ENCODE measurements at regions not wholly inside any gene's neighbourhood (a gene's known extent, or its start where the extent isn't known, plus 50 kb on each side); places are given as distances from the start of the nearest gene placed in this dataset.

DNA sequence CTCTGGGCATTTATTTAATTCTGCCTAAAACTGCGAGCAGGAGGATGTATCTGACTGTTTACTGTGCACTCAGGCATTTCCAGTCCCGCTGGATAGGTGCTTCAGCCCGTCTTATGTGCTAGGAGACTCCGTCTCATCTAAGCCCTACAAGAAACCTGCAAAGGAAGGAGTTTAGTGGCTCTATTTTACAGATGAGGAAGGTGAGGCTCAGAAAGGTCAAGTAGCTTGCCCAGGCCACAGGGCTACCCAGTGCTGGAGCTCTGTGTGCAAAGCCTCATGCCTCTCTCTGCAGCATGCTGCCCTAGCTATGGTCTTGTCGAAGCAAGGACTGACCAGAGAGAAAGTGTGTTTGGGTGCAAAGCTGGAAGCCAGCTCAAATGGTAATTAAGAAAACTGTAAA, 73.6 kb upstream of the AFF3 start:
- no peak overlapping the region for H3K4me3 ChIP-seq (replicated peaks; ENCODE audit: insufficient read depth, low read length)
- H3K27me3 ChIP-seq (ENCODE audit: insufficient read depth, poor library complexity, severe bottlenecking), result no peaks in the 10 kb centered on the region
- no peak for DNase-seq (ENCODE audit: low read depth in 1 of 2, low spot score in 1 of 2)
- TF ChIP-seq SPI1 (IDR thresholded peaks at IDR 0.05; ENCODE audit: borderline replicate concordance, low read depth) (no peak), GABPA (IDR thresholded peaks at IDR 0.05; ENCODE audit: low read depth) (no peak), POLR2AphosphoS5 (IDR thresholded peaks at IDR 0.05; ENCODE audit: low read depth) (no peak)
- TF ChIP-seq, protein P1, sequence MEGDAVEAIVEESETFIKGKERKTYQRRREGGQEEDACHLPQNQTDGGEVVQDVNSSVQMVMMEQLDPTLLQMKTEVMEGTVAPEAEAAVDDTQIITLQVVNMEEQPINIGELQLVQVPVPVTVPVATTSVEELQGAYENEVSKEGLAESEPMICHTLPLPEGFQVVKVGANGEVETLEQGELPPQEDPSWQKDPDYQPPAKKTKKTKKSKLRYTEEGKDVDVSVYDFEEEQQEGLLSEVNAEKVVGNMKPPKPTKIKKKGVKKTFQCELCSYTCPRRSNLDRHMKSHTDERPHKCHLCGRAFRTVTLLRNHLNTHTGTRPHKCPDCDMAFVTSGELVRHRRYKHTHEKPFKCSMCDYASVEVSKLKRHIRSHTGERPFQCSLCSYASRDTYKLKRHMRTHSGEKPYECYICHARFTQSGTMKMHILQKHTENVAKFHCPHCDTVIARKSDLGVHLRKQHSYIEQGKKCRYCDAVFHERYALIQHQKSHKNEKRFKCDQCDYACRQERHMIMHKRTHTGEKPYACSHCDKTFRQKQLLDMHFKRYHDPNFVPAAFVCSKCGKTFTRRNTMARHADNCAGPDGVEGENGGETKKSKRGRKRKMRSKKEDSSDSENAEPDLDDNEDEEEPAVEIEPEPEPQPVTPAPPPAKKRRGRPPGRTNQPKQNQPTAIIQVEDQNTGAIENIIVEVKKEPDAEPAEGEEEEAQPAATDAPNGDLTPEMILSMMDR (IDR thresholded peaks at IDR 0.05; ENCODE audit: insufficient read depth, low read length), result no peak
- TF ChIP-seq, protein P2, sequence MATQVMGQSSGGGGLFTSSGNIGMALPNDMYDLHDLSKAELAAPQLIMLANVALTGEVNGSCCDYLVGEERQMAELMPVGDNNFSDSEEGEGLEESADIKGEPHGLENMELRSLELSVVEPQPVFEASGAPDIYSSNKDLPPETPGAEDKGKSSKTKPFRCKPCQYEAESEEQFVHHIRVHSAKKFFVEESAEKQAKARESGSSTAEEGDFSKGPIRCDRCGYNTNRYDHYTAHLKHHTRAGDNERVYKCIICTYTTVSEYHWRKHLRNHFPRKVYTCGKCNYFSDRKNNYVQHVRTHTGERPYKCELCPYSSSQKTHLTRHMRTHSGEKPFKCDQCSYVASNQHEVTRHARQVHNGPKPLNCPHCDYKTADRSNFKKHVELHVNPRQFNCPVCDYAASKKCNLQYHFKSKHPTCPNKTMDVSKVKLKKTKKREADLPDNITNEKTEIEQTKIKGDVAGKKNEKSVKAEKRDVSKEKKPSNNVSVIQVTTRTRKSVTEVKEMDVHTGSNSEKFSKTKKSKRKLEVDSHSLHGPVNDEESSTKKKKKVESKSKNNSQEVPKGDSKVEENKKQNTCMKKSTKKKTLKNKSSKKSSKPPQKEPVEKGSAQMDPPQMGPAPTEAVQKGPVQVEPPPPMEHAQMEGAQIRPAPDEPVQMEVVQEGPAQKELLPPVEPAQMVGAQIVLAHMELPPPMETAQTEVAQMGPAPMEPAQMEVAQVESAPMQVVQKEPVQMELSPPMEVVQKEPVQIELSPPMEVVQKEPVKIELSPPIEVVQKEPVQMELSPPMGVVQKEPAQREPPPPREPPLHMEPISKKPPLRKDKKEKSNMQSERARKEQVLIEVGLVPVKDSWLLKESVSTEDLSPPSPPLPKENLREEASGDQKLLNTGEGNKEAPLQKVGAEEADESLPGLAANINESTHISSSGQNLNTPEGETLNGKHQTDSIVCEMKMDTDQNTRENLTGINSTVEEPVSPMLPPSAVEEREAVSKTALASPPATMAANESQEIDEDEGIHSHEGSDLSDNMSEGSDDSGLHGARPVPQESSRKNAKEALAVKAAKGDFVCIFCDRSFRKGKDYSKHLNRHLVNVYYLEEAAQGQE (IDR thresholded peaks at IDR 0.05; ENCODE audit: insufficient replicate concordance, low read depth), result no peak
- no peak overlapping the region for H3K27ac ChIP-seq (replicated peaks)

DNA sequence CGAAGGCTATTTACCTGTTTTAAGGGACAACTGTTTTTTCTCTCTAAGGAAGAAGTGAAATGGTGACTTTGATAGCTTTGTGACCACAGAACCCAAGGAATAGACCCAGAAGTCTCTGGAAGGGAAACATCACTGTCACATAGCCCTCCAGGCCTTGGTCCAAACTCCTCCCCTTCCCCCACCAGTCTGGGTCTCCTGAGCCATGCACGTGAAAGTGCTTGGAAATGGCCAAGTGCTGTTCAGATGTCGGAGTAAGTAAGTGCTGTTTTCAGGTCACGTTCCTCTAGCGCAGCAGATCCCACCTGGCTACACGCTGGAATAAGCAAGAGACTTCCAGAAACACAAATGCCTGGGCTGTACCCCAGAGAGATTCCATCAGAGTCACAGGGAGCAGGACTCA, 73.0 kb upstream of the AFF3 start:
- no peaks in the 10 kb centered on the region for H3K27me3 ChIP-seq (ENCODE audit: insufficient read depth, poor library complexity, severe bottlenecking)
- DNase-seq (ENCODE audit: low read depth in 1 of 2, low spot score in 1 of 2), result no peak
- H3K4me3 ChIP-seq (replicated peaks; ENCODE audit: insufficient read depth, low read length), result no peak overlapping the region
- H3K27ac ChIP-seq (replicated peaks), result no peak overlapping the region
- no peak for TF ChIP-seq SPI1 (IDR thresholded peaks at IDR 0.05; ENCODE audit: borderline replicate concordance, low read depth)
- TF ChIP-seq, protein P1 (IDR thresholded peaks at IDR 0.05; ENCODE audit: insufficient read depth, low read length), result no peak
- no peak for TF ChIP-seq GABPA (IDR thresholded peaks at IDR 0.05; ENCODE audit: low read depth)
- no peak for TF ChIP-seq POLR2AphosphoS5 (IDR thresholded peaks at IDR 0.05; ENCODE audit: low read depth)
- TF ChIP-seq, protein P2 (IDR thresholded peaks at IDR 0.05; ENCODE audit: insufficient replicate concordance, low read depth), result no peak

DNA sequence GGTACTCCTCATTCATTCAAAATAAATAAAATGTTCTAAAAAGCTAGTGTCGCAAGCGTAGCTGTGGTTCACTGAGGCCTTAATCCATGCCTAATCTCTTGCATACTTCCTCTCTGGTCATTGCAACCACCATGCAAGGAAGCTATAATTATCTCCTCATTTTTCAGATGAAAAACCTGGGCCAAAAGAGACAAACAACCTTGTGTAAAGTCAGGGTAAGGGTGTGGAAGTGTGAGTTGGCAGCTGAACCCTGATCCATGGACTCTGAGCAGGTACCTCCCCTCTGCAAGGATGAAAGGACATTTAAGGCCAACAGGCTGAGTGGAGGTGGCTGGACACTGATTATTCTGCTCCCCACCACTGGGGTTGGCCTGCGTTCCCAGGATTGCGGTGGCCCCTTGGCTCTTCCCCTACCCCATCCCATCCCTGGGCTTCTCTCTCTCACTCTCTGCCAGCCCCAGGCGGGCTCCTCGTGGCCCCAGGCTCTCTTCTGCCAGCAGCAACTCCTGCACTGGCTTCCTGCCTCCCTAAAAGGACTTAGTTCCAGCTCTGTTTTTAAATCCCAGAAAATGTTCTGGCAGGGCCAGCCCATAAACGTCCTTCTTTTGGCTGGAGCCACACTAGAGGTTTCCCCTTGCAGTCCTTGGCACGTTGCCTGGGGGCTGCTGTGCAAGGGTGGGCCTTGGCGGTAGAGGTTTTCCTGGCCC, 72.0 kb upstream of the AFF3 start:
- peak; percentile 81 for TF ChIP-seq SPI1 (IDR thresholded peaks at IDR 0.05; ENCODE audit: borderline replicate concordance, low read depth)
- TF ChIP-seq, protein P2 (IDR thresholded peaks at IDR 0.05; ENCODE audit: insufficient replicate concordance, low read depth), result no peak
- peak; percentile 19; the same call in 1 of the 2 replicates for TF ChIP-seq POLR2AphosphoS5 (IDR thresholded peaks at IDR 0.05; ENCODE audit: low read depth)
- TF ChIP-seq GABPA (IDR thresholded peaks at IDR 0.05; ENCODE audit: low read depth), result no peak
- TF ChIP-seq, protein P1 (IDR thresholded peaks at IDR 0.05; ENCODE audit: insufficient read depth, low read length), result no peak
- Histone ChIP-seq H3K4me3 (replicated peaks; ENCODE audit: insufficient read depth, low read length) (no peak overlapping the region), H3K27ac (replicated peaks) (no peak overlapping the region), H3K27me3 (ENCODE audit: insufficient read depth, poor library complexity, severe bottlenecking) (no peaks in the 10 kb centered on the region)
- DNase-seq (ENCODE audit: low read depth in 1 of 2, low spot score in 1 of 2), result peak; percentile 60 to 63
